ENCODE measurements at regions not wholly inside any gene's neighbourhood (a gene's known extent, or its start where the extent isn't known, plus 50 kb on each side); places are given as distances from the start of the nearest gene placed in this dataset.

- TF ChIP-seq CTCF (IDR thresholded peaks at IDR 0.05) (no peak), POLR2A (IDR thresholded peaks at IDR 0.05) (no peak)
Observed at GRCh38 chr2:6497048-6497447, 368.7 kb downstream of the CMPK2 start.

All from right lobe of liver (tissue), 4 donors.